ENCODE measurements at regions not wholly inside any gene's neighbourhood (a gene's known extent, or its start where the extent isn't known, plus 50 kb on each side); places are given as distances from the start of the nearest gene placed in this dataset.

GRCh38 chr2:57373530-57373929 is 673.1 kb upstream of the VRK2 start:
- Histone ChIP-seq H3K9ac (ENCODE audit: low read depth in 1 of 3, low read length in 3 of 3) (no peak overlapping the region), H3K36me3 (ENCODE audit: control insufficient read depth in 3 of 3, insufficient read depth in 3 of 3, low read length in 3 of 3) (no peaks in the 10 kb centered on the region), H3K27me3 (ENCODE audit: control insufficient read depth in 3 of 3, insufficient read depth in 3 of 3, low read length in 3 of 3) (no peaks in the 10 kb centered on the region)

DNA sequence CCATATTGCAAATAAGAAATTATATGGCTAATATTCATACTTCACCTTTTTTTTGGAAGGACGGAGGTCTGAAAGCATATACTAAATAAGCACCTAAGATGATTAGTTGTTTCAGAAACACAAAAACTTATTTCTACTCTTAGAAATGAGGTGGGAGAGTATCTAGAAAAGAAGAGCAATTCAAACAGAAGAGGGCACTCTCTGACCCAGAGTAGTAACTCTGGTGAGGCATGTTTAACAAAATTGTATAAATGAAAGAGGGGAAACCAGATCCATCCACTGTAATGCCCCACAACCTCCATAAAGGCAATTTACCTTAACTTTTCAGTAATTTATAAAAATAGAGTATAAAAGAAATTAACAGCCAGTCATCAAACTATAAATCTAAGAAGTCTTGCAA is 669.6 kb upstream of the VRK2 start:
- no peaks in the 10 kb centered on the region for H3K4me1 ChIP-seq (ENCODE audit: control insufficient read depth in 3 of 3, insufficient read depth in 3 of 3, low read length in 3 of 3)
- H3K27me3 ChIP-seq (ENCODE audit: control insufficient read depth in 3 of 3, insufficient read depth in 3 of 3, low read length in 3 of 3) = no peaks in the 10 kb centered on the region
- H3K4me3 ChIP-seq (ENCODE audit: low read length in 3 of 3) = no peak overlapping the region
- no peak overlapping the region for H3K9ac ChIP-seq (ENCODE audit: low read depth in 1 of 3, low read length in 3 of 3)
- no peaks in the 10 kb centered on the region for H3K36me3 ChIP-seq (ENCODE audit: control insufficient read depth in 3 of 3, insufficient read depth in 3 of 3, low read length in 3 of 3)
- no peaks in the 10 kb centered on the region for H3K9me3 ChIP-seq (ENCODE audit: control insufficient read depth in 3 of 3, low read length in 3 of 3)
- no peak overlapping the region for H3K27ac ChIP-seq (ENCODE audit: low read depth, low read length)

More at GRCh38 chr2:57373530-57373929, 673.1 kb upstream of the VRK2 start:
- H3K9me3 ChIP-seq (ENCODE audit: control insufficient read depth in 3 of 3, low read length in 3 of 3) = no peaks in the 10 kb centered on the region
- H3K27ac ChIP-seq (ENCODE audit: low read depth, low read length) = no peak overlapping the region
- no peak overlapping the region for H3K4me3 ChIP-seq (ENCODE audit: low read length in 3 of 3)
- peaks cover 0 to 3% (median 0%) of the 10 kb centered on the region in 3 donors for H3K4me1 ChIP-seq (ENCODE audit: control insufficient read depth in 3 of 3, insufficient read depth in 3 of 3, low read length in 3 of 3)

DNA sequence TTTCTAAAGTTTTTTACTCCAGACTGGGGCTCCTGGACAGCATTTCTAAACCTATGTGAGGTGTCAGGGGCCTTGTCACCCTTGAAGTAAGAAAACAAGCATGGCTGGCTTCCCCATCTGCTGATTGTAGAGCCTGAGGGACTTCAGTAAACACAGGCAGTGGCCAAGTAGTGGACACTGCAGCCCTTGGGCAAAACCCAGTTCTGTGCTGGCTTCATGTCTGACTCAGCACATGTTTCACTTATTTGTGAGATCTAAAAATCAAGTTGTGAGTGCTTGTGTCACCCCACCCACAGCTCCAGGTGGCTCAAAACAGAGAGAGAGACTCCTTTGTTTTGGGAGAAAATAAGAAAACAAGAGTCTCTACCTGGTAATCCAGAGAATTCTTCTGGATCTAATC is 660.3 kb upstream of the VRK2 start:
- H3K4me1 ChIP-seq (ENCODE audit: control insufficient read depth in 3 of 3, insufficient read depth in 3 of 3, low read length in 3 of 3) = no peaks in the 10 kb centered on the region
- H3K9ac ChIP-seq (ENCODE audit: low read depth in 1 of 3, low read length in 3 of 3) = no peak overlapping the region

GRCh38 chr2:57396355-57397098 is 650.1 kb upstream of the VRK2 start:
- no peaks in the 10 kb centered on the region for H3K4me1 ChIP-seq (ENCODE audit: control insufficient read depth in 3 of 3, insufficient read depth in 3 of 3, low read length in 3 of 3)
- no peak overlapping the region for H3K4me3 ChIP-seq (ENCODE audit: low read length in 3 of 3)
- peaks cover 0 to 5% (median 0%) of the 10 kb centered on the region in 3 donors for H3K9me3 ChIP-seq (ENCODE audit: control insufficient read depth in 3 of 3, low read length in 3 of 3)
- no peaks in the 10 kb centered on the region for H3K36me3 ChIP-seq (ENCODE audit: control insufficient read depth in 3 of 3, insufficient read depth in 3 of 3, low read length in 3 of 3)
- no peak overlapping the region for H3K27ac ChIP-seq (ENCODE audit: low read depth, low read length)
- no peak overlapping the region for H3K9ac ChIP-seq (ENCODE audit: low read depth in 1 of 3, low read length in 3 of 3)
- H3K27me3 ChIP-seq (ENCODE audit: control insufficient read depth in 3 of 3, insufficient read depth in 3 of 3, low read length in 3 of 3) = no peaks in the 10 kb centered on the region

More for the DNA sequence above, 660.3 kb upstream of the VRK2 start:
- H3K27me3 ChIP-seq (ENCODE audit: control insufficient read depth in 3 of 3, insufficient read depth in 3 of 3, low read length in 3 of 3) = no peaks in the 10 kb centered on the region
- no peak overlapping the region for H3K27ac ChIP-seq (ENCODE audit: low read depth, low read length)
- H3K36me3 ChIP-seq (ENCODE audit: control insufficient read depth in 3 of 3, insufficient read depth in 3 of 3, low read length in 3 of 3) = no peaks in the 10 kb centered on the region
- H3K9me3 ChIP-seq (ENCODE audit: control insufficient read depth in 3 of 3, low read length in 3 of 3) = no peaks in the 10 kb centered on the region
- H3K4me3 ChIP-seq (ENCODE audit: low read length in 3 of 3) = no peak overlapping the region

DNA sequence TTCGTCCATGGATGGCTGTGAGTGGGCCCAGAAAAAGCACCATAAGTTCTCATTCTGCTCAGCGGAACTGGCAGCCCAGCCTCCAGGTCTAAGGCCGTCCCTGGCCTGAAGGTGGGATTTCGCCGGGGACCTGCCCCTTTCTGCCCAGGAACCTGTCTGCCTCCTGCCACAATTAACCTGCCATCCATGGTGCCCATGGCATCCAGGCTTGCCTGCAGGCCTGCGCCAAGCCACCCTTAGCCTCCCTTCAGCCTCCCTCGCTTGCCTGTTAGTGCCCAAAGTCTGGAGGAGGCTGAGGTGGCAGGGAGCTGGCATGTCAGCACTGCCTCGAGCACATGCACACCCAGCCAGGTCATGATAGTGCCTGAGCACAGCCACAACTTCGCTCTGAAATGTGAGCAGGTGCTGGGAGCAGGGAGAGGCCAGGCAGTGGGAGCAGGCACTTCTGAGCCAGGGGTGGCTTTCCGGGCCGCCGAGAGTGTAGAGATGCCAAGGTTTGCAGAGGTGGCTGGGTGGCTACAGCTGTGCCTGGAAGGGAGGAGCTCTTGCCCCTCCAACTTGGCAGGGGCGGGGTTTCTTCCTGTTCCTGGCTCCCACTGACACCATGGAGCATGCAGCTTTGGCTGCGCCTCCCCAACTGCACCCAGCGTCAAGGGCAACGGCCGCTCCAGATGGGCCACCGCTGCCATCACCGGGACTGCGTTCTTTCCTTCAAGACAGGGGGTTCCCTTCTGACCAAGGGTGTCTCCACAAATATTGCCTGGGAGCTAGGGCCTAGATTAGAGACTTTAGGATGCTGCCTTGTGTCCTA is 648.9 kb upstream of the VRK2 start:
- Histone ChIP-seq H3K27ac (ENCODE audit: low read depth, low read length) (no peak overlapping the region), H3K9ac (ENCODE audit: low read depth in 1 of 3, low read length in 3 of 3) (no peak overlapping the region), H3K9me3 (ENCODE audit: control insufficient read depth in 3 of 3, low read length in 3 of 3) (peaks cover 0 to 5% (median 0%) of the 10 kb centered on the region in 3 donors), H3K4me3 (ENCODE audit: low read length in 3 of 3) (no peak overlapping the region), H3K27me3 (ENCODE audit: control insufficient read depth in 3 of 3, insufficient read depth in 3 of 3, low read length in 3 of 3) (no peaks in the 10 kb centered on the region), H3K36me3 (ENCODE audit: control insufficient read depth in 3 of 3, insufficient read depth in 3 of 3, low read length in 3 of 3) (no peaks in the 10 kb centered on the region), H3K4me1 (ENCODE audit: control insufficient read depth in 3 of 3, insufficient read depth in 3 of 3, low read length in 3 of 3) (no peaks in the 10 kb centered on the region)

- no peaks in the 10 kb centered on the region for H3K36me3 ChIP-seq (ENCODE audit: control insufficient read depth in 3 of 3, insufficient read depth in 3 of 3, low read length in 3 of 3)
- H3K27me3 ChIP-seq (ENCODE audit: control insufficient read depth in 3 of 3, insufficient read depth in 3 of 3, low read length in 3 of 3) = no peaks in the 10 kb centered on the region
- H3K4me1 ChIP-seq (ENCODE audit: control insufficient read depth in 3 of 3, insufficient read depth in 3 of 3, low read length in 3 of 3) = no peaks in the 10 kb centered on the region
- no peak overlapping the region for H3K27ac ChIP-seq (ENCODE audit: low read depth, low read length)
- H3K4me3 ChIP-seq (ENCODE audit: low read length in 3 of 3) = no peak overlapping the region
- H3K9me3 ChIP-seq (ENCODE audit: control insufficient read depth in 3 of 3, low read length in 3 of 3) = peaks cover 0 to 5% (median 0%) of the 10 kb centered on the region in 3 donors
- no peak overlapping the region for H3K9ac ChIP-seq (ENCODE audit: low read depth in 1 of 3, low read length in 3 of 3)
These were observed 647.5 kb upstream of the VRK2 start for GRCh38 chr2:57399057-57399456.

- no peaks in the 10 kb centered on the region for H3K36me3 ChIP-seq (ENCODE audit: control insufficient read depth in 3 of 3, insufficient read depth in 3 of 3, low read length in 3 of 3)
- no peak overlapping the region for H3K27ac ChIP-seq (ENCODE audit: low read depth, low read length)
- H3K4me1 ChIP-seq (ENCODE audit: control insufficient read depth in 3 of 3, insufficient read depth in 3 of 3, low read length in 3 of 3) = no peaks in the 10 kb centered on the region
- H3K9me3 ChIP-seq (ENCODE audit: control insufficient read depth in 3 of 3, low read length in 3 of 3) = no peaks in the 10 kb centered on the region
- no peaks in the 10 kb centered on the region for H3K27me3 ChIP-seq (ENCODE audit: control insufficient read depth in 3 of 3, insufficient read depth in 3 of 3, low read length in 3 of 3)
- no peak overlapping the region for H3K4me3 ChIP-seq (ENCODE audit: low read length in 3 of 3)
- H3K9ac ChIP-seq (ENCODE audit: low read depth in 1 of 3, low read length in 3 of 3) = no peak overlapping the region
These were observed 644.5 kb upstream of the VRK2 start for GRCh38 chr2:57402096-57402495.

GRCh38 chr2:57402755-57403154 is 643.9 kb upstream of the VRK2 start:
- Histone ChIP-seq H3K9me3 (ENCODE audit: control insufficient read depth in 3 of 3, low read length in 3 of 3) (no peaks in the 10 kb centered on the region), H3K36me3 (ENCODE audit: control insufficient read depth in 3 of 3, insufficient read depth in 3 of 3, low read length in 3 of 3) (no peaks in the 10 kb centered on the region), H3K4me1 (ENCODE audit: control insufficient read depth in 3 of 3, insufficient read depth in 3 of 3, low read length in 3 of 3) (no peaks in the 10 kb centered on the region), H3K4me3 (ENCODE audit: low read length in 3 of 3) (no peak overlapping the region), H3K27me3 (ENCODE audit: control insufficient read depth in 3 of 3, insufficient read depth in 3 of 3, low read length in 3 of 3) (no peaks in the 10 kb centered on the region), H3K9ac (ENCODE audit: low read depth in 1 of 3, low read length in 3 of 3) (no peak overlapping the region), H3K27ac (ENCODE audit: low read depth, low read length) (no peak overlapping the region)

DNA sequence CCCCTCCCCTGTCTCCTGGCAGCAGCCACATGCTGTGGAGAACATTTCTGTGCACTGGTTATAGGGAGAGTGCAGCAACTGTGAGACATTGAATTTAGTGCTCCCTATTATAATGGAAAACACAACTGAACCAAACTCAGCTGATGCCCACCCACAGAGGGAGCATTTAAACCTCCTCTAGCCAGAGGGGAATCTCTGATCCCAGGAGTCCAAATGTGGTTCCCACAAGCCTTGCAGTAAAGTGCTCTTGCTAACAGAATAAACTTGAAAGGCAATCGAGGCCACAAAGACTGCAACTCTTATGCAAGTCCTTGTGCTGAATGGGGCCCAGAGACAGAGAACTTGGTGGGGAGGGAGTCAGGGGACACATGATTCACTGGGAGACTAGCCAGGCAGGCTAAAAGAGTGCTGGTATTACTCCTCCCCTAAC is 638.8 kb upstream of the VRK2 start:
- no peak overlapping the region for H3K27ac ChIP-seq (ENCODE audit: low read depth, low read length)
- H3K27me3 ChIP-seq (ENCODE audit: control insufficient read depth in 3 of 3, insufficient read depth in 3 of 3, low read length in 3 of 3) = no peaks in the 10 kb centered on the region
- H3K4me3 ChIP-seq (ENCODE audit: low read length in 3 of 3) = no peak overlapping the region
- no peak overlapping the region for H3K9ac ChIP-seq (ENCODE audit: low read depth in 1 of 3, low read length in 3 of 3)
- H3K9me3 ChIP-seq (ENCODE audit: control insufficient read depth in 3 of 3, low read length in 3 of 3) = no peaks in the 10 kb centered on the region
- no peaks in the 10 kb centered on the region for H3K4me1 ChIP-seq (ENCODE audit: control insufficient read depth in 3 of 3, insufficient read depth in 3 of 3, low read length in 3 of 3)
- no peaks in the 10 kb centered on the region for H3K36me3 ChIP-seq (ENCODE audit: control insufficient read depth in 3 of 3, insufficient read depth in 3 of 3, low read length in 3 of 3)

DNA sequence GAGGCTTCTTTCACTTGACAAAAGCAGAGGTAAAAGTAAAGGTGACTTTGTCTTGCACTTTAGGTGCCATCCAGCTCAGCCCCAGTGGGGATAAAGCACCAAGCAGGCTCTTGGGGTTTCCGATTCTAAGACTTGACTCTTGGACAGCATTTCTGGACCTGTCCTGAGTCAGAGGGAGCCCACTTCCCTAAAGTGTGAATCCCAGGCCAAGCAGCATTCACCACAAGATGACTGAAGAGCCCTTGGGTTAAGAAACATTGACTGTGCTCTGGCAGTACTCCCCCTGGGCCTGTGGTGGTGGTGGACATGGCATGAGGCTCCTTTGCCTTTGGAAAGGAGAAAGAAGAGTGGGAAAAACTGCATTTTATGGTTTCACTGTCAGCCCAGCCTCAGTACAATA is 638.0 kb upstream of the VRK2 start:
- no peak overlapping the region for H3K9ac ChIP-seq (ENCODE audit: low read depth in 1 of 3, low read length in 3 of 3)
- no peak overlapping the region for H3K4me3 ChIP-seq (ENCODE audit: low read length in 3 of 3)
- H3K4me1 ChIP-seq (ENCODE audit: control insufficient read depth in 3 of 3, insufficient read depth in 3 of 3, low read length in 3 of 3) = no peaks in the 10 kb centered on the region
- H3K36me3 ChIP-seq (ENCODE audit: control insufficient read depth in 3 of 3, insufficient read depth in 3 of 3, low read length in 3 of 3) = no peaks in the 10 kb centered on the region
- no peaks in the 10 kb centered on the region for H3K9me3 ChIP-seq (ENCODE audit: control insufficient read depth in 3 of 3, low read length in 3 of 3)
- no peaks in the 10 kb centered on the region for H3K27me3 ChIP-seq (ENCODE audit: control insufficient read depth in 3 of 3, insufficient read depth in 3 of 3, low read length in 3 of 3)
- no peak overlapping the region for H3K27ac ChIP-seq (ENCODE audit: low read depth, low read length)
